HL-60 (cell line): ENCODE measurements at regions not wholly inside any gene's neighbourhood (a gene's known extent, or its start where the extent isn't known, plus 50 kb on each side); places are given as distances from the start of the nearest gene placed in this dataset.

Experiments
- POLR2AphosphoS5 ChIP-seq: IDR thresholded peaks from 2 replicates; pipeline ENCODE4 v1.6.1; 2012; ENCODE audit warnings: low read depth
- TF ChIP-seq, protein P1 (sequence below): IDR thresholded peaks from one replicate; pipeline ENCODE4 v1.5.1; 2011; ENCODE audit warnings: low read length, control low read depth, inconsistent platforms; ENCODE audit not compliant: insufficient read depth

DNA sequence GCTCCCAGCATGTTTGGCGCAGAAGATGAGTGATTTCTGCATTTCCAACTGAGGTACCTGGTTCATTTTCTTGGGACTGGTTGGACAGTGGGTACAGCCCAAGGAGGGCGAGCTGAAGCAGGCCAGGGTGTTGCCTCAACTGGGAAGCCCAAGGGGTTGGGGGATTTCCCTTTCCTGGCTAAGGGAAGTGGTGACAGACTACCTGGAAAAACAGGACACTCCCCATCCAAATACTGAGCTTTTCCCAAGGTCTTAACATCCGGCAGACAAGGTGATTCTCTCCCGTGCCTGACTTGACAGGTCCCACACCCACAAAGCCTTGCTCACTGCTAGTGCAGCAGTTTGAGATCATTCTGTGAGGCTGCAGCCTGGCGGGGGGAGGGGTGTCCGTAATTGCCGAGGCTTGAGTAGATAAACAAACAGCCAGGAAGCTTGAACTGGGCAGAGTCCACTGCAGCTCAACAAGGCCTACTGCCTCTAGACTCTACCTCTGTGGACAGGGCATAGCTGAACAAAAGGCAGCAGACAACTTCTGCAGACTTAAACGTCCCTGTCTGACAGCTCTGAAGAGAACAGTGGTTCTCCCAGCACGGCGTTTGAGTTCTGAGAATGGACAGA lies 307.7 kb upstream of the ARSJ start:
- TF ChIP-seq, protein P1, sequence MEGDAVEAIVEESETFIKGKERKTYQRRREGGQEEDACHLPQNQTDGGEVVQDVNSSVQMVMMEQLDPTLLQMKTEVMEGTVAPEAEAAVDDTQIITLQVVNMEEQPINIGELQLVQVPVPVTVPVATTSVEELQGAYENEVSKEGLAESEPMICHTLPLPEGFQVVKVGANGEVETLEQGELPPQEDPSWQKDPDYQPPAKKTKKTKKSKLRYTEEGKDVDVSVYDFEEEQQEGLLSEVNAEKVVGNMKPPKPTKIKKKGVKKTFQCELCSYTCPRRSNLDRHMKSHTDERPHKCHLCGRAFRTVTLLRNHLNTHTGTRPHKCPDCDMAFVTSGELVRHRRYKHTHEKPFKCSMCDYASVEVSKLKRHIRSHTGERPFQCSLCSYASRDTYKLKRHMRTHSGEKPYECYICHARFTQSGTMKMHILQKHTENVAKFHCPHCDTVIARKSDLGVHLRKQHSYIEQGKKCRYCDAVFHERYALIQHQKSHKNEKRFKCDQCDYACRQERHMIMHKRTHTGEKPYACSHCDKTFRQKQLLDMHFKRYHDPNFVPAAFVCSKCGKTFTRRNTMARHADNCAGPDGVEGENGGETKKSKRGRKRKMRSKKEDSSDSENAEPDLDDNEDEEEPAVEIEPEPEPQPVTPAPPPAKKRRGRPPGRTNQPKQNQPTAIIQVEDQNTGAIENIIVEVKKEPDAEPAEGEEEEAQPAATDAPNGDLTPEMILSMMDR: no peak
- TF ChIP-seq POLR2AphosphoS5: no peak
